ENCODE measurements at regions not wholly inside any gene's neighbourhood (a gene's known extent, or its start where the extent isn't known, plus 50 kb on each side); places are given as distances from the start of the nearest gene placed in this dataset.

- TF ChIP-seq E2F6 (IDR thresholded peaks at IDR 0.05) = no peak
- TF ChIP-seq HDAC2 (IDR thresholded peaks at IDR 0.05; ENCODE audit: borderline replicate concordance in 1 of 2, low read depth in 2 of 2, low read length in 2 of 2) = no peak
- TF ChIP-seq SIRT6 (IDR thresholded peaks at IDR 0.05; ENCODE audit: low read length) = no peak
Measured at GRCh38 chr3:30426293-30426993, 180.0 kb upstream of the TGFBR2 start (continued).
